C4-2B (cell line): ENCODE measurements at regions not wholly inside any gene's neighbourhood (a gene's known extent, or its start where the extent isn't known, plus 50 kb on each side); places are given as distances from the start of the nearest gene placed in this dataset.
"Not testable (repeated sequence)": the region's sequence is repeated elsewhere in the genome, so short reads cannot be mapped to it uniquely, and the experiment has no call there.

Experiments used
- CTCF ChIP-seq: fragments of 450-650 bp; conservative IDR thresholded peaks from 2 replicates; pipeline ENCODE4 v1.5.1; 2017; ENCODE audit warnings: mild to moderate bottlenecking
- ZFX ChIP-seq: fragments of 450-650 bp; IDR thresholded peaks from 2 replicates; pipeline ENCODE4 v1.6.1; 2017

- not testable (repeated sequence) for TF ChIP-seq CTCF, ZFX
These were observed 747.9 kb downstream of the EPHA7 start for GRCh38 chr6:92671462-92671861.
